WERI-Rb-1 (cell line): ENCODE measurements at regions not wholly inside any gene's neighbourhood (a gene's known extent, or its start where the extent isn't known, plus 50 kb on each side); places are given as distances from the start of the nearest gene placed in this dataset.

Experiments
- DNase-seq: peaks from one replicate; pipeline ENCODE4 v3.0.0-alpha.2; 2020
- H3K27ac ChIP-seq: fragments of 250-450 bp; sonication (Bioruptor Pico); 2 replicates; pipeline ENCODE4 v1.5.1; 2020; ENCODE audit warnings: mild to moderate bottlenecking, moderate library complexity
- H3K27me3 ChIP-seq: fragments of 250-450 bp; sonication (Bioruptor Pico); 2 replicates; pipeline ENCODE4 v1.5.1; 2021; ENCODE audit warnings: mild to moderate bottlenecking, low read depth, moderate library complexity; ENCODE audit not compliant: insufficient read depth, severe bottlenecking
- H3K36me3 ChIP-seq: fragments of 250-450 bp; sonication (Bioruptor Pico); 2 replicates; pipeline ENCODE4 v1.5.1; 2020; ENCODE audit warnings: mild to moderate bottlenecking, moderate library complexity
- H3K4me3 ChIP-seq: 2 replicates; pipeline ENCODE4 v1.5.1; 2011; ENCODE audit warnings: low read depth, mild to moderate bottlenecking, control low read depth, low read length
- H3K9me3 ChIP-seq: fragments of 250-450 bp; sonication (Bioruptor Pico); 2 replicates; pipeline ENCODE4 v1.5.1; 2021; ENCODE audit warnings: mild to moderate bottlenecking, moderate library complexity; ENCODE audit not compliant: severe bottlenecking
- CTCF ChIP-seq: IDR thresholded peaks from 2 replicates; pipeline ENCODE4 v1.5.1; 2011; ENCODE audit warnings: low read depth, mild to moderate bottlenecking, control low read depth, inconsistent platforms, low read length

- no peaks in the 10 kb centered on the region for H3K9me3 ChIP-seq
- H3K27ac ChIP-seq: no peak overlapping the region
- no peak for TF ChIP-seq CTCF
- H3K4me3 ChIP-seq: no peak overlapping the region
- H3K27me3 ChIP-seq: no peaks in the 10 kb centered on the region
- no peak for DNase-seq
- no peaks in the 10 kb centered on the region for H3K36me3 ChIP-seq
Observed at GRCh38 chr6:139508576-139508975, 134.1 kb upstream of the CITED2 start.

- Histone ChIP-seq H3K27me3 (no peaks in the 10 kb centered on the region), H3K36me3 (no peaks in the 10 kb centered on the region), H3K4me3 (no peak overlapping the region), H3K9me3 (no peaks in the 10 kb centered on the region), H3K27ac (no peak overlapping the region)
- no peak for TF ChIP-seq CTCF
- no peak for DNase-seq
Observed at GRCh38 chr6:139508023-139508422, 133.6 kb upstream of the CITED2 start.

GRCh38 chr6:139500977-139501376 is 126.5 kb upstream of the CITED2 start:
- TF ChIP-seq CTCF: no peak
- Histone ChIP-seq H3K9me3 (no peaks in the 10 kb centered on the region), H3K4me3 (no peak overlapping the region), H3K27ac (no peak overlapping the region), H3K27me3 (no peaks in the 10 kb centered on the region), H3K36me3 (no peaks in the 10 kb centered on the region)
- no peak for DNase-seq

- Histone ChIP-seq H3K36me3 (no peaks in the 10 kb centered on the region), H3K27ac (no peak overlapping the region), H3K9me3 (no peaks in the 10 kb centered on the region), H3K4me3 (no peak overlapping the region), H3K27me3 (no peaks in the 10 kb centered on the region)
- DNase-seq: no peak
- no peak for TF ChIP-seq CTCF
Observed at GRCh38 chr6:139498715-139499114, 124.3 kb upstream of the CITED2 start.

GRCh38 chr6:139497345-139497961 is 123.0 kb upstream of the CITED2 start:
- Histone ChIP-seq H3K4me3 (no peak overlapping the region), H3K27me3 (no peaks in the 10 kb centered on the region), H3K36me3 (no peaks in the 10 kb centered on the region), H3K9me3 (no peaks in the 10 kb centered on the region), H3K27ac (no peak overlapping the region)
- no peak for DNase-seq
- no peak for TF ChIP-seq CTCF
